ENCODE measurements at regions not wholly inside any gene's neighbourhood (a gene's known extent, or its start where the extent isn't known, plus 50 kb on each side); places are given as distances from the start of the nearest gene placed in this dataset.

- H3K4me3 ChIP-seq (ENCODE audit: low read depth, poor library complexity, severe bottlenecking), result no peak overlapping the region
- peak in 1 of 2 donors; percentile 51 for DNase-seq (ENCODE audit: low spot score in 2 of 2)
- intact Hi-C loops (cut with DNase I; ENCODE audit: low total_unique reads), result no loop called here
- TF ChIP-seq, protein P1, sequence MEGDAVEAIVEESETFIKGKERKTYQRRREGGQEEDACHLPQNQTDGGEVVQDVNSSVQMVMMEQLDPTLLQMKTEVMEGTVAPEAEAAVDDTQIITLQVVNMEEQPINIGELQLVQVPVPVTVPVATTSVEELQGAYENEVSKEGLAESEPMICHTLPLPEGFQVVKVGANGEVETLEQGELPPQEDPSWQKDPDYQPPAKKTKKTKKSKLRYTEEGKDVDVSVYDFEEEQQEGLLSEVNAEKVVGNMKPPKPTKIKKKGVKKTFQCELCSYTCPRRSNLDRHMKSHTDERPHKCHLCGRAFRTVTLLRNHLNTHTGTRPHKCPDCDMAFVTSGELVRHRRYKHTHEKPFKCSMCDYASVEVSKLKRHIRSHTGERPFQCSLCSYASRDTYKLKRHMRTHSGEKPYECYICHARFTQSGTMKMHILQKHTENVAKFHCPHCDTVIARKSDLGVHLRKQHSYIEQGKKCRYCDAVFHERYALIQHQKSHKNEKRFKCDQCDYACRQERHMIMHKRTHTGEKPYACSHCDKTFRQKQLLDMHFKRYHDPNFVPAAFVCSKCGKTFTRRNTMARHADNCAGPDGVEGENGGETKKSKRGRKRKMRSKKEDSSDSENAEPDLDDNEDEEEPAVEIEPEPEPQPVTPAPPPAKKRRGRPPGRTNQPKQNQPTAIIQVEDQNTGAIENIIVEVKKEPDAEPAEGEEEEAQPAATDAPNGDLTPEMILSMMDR (IDR thresholded peaks at IDR 0.05), result no peak
- TF ChIP-seq POLR2A (IDR thresholded peaks at IDR 0.05), result no peak
- WGBS, 2 donors, result 41 to 47% methylated on average over 3 of the region's 3 CpGs
Observed at GRCh38 chr3:30455840-30456239, 150.6 kb upstream of the TGFBR2 start.

DNA sequence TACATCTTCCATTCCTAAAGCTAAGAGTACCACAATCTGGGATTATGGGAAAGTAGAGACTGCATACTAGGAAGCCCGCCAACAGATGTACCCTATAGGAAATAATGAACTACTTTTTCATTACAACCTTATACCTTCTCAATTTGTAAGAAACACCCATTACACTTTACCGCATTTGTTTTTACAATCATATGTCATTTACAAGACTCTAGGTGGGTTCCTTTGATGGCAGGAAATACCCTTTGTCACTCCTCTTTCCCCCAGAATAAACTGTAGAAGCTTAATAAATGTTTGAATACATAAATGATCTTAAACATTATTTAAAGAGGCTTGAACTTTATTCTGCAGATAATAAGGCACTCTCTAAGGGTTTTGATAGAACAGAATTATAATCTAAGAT lies 150.1 kb upstream of the TGFBR2 start:
- H3K4me3 ChIP-seq (ENCODE audit: low read depth, poor library complexity, severe bottlenecking), result no peak overlapping the region
- intact Hi-C loops (cut with DNase I; ENCODE audit: low total_unique reads), result no loop called here
- TF ChIP-seq, protein P1 (IDR thresholded peaks at IDR 0.05), result no peak
- no peak for TF ChIP-seq POLR2A (IDR thresholded peaks at IDR 0.05)
- DNase-seq (ENCODE audit: low spot score in 2 of 2), result no peak
- WGBS, 2 donors, result 93% methylated on average over 2 of the region's 2 CpGs

DNA sequence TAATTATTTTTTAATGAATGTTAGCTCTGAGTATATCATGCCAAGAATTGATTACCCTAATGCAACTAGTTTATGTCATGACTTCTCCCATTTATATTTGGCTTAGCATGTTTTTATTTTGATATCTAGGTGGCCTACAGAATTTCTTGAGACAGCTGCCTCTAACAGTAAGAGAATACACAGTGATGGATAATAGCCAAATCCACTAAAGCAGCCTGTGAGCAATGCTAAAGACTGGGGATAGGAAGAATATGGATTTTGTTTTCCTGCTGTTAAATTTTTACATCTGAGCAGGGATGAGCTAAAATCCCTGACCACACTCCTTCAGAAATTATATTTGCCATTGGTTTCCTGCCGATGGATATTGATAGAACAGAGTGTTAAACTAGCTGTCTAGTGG lies 149.3 kb upstream of the TGFBR2 start:
- no peak overlapping the region for H3K4me3 ChIP-seq (ENCODE audit: low read depth, poor library complexity, severe bottlenecking)
- DNase-seq (ENCODE audit: low spot score in 2 of 2), result no peak
- WGBS, 2 donors, result 89 to 95% methylated on average over 1 of the region's 1 CpG
- intact Hi-C loops (cut with DNase I; ENCODE audit: low total_unique reads), result no loop called here
- no peak for TF ChIP-seq POLR2A (IDR thresholded peaks at IDR 0.05)
- TF ChIP-seq, protein P1 (IDR thresholded peaks at IDR 0.05), result no peak

DNA sequence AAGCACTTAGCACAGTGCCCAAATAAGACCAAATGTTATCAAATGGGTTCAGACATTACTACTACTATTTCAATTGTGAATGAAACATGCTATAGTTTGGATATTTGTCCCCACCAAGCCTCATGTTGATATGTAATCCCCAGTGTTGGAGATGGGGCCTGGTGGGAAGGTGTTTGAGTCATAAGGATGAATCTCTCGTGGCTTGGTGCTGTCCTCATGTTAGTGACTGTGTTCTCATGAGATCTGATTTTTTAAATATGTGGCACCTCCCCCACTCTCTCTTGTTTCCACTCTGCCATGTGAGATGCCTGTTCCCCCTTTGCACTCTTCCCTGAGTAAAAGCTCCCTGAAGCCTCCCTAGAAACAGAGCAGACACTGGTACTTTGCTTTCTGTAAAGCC lies 148.7 kb upstream of the TGFBR2 start:
- no peak for DNase-seq (ENCODE audit: low spot score in 2 of 2)
- WGBS, 2 donors, result 88 to 89% methylated on average over 1 of the region's 1 CpG
- intact Hi-C loops (cut with DNase I; ENCODE audit: low total_unique reads), result no loop called here
- H3K4me3 ChIP-seq (ENCODE audit: low read depth, poor library complexity, severe bottlenecking), result no peak overlapping the region
- TF ChIP-seq, protein P1 (IDR thresholded peaks at IDR 0.05), result no peak
- TF ChIP-seq POLR2A (IDR thresholded peaks at IDR 0.05), result no peak

DNA sequence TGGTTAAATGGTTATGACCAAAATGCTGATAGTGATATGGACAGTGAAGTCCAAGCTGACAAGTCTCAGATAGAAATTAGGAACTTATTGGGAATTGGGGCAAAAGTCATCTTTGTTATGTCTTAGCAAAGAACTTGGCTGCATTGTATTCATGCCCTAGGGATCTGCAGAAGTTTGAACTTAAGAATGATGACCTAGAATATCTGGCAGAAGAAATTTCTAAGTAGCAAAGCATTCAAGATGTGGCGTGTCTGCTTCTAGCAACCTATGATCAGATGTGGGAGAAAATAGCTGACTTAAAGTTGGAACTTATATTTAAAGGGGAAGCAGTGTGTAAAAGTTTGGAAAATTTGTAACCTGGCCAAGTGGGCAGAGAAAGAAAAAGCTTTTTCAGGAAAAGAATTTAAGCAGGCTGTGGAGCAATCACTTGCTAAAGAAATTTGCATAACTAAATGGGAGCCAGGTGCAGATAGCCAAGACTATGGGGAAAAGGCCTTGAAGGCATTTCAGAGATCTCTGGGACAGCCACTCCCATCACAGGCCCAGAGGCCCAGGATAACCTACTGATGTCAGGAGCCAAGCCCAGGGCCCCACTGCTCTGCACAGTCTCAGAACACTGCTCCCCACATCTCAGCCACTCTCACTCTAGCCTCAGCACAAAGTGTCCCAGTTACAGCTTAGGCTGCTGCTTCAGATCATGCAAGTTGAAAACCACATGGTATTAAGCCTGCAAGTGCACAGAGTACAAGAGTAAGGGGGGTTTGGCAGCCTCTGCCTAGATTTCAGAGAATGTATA lies 147.8 kb upstream of the TGFBR2 start:
- intact Hi-C loops (cut with DNase I; ENCODE audit: low total_unique reads), result no loop called here
- H3K4me3 ChIP-seq (ENCODE audit: low read depth, poor library complexity, severe bottlenecking), result no peak overlapping the region
- WGBS, 2 donors, result 33 to 51% methylated on average over 1 of the region's 1 CpG
- TF ChIP-seq, protein P1 (IDR thresholded peaks at IDR 0.05), result no peak
- no peak for TF ChIP-seq POLR2A (IDR thresholded peaks at IDR 0.05)
- DNase-seq (ENCODE audit: low spot score in 2 of 2), result no peak

DNA sequence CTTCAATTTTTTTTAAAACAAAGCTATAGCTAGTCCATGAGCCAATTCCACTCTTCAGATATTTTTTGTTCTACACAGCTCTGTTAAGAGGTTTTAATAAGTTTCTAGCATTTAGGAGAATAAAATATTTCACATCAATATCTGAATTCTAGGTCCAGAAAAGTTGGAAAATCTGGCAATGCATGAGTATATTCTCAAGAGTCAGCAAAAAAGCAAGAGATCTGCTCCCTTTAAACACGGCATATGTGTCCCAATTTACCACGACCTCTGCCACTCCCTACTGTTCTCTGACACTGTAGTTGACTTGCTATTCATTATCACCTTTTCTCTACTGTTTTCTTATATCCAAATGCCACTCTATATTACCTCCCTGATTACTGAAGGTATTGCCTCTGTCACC lies 145.1 kb upstream of the TGFBR2 start:
- H3K4me3 ChIP-seq (ENCODE audit: low read depth, poor library complexity, severe bottlenecking), result no peak overlapping the region
- no peak for DNase-seq (ENCODE audit: low spot score in 2 of 2)
- intact Hi-C loops (cut with DNase I; ENCODE audit: low total_unique reads), result no loop called here
- TF ChIP-seq, protein P1 (IDR thresholded peaks at IDR 0.05), result no peak
- TF ChIP-seq POLR2A (IDR thresholded peaks at IDR 0.05), result no peak
- WGBS, 2 donors, result 80 to 91% methylated on average over 2 of the region's 2 CpGs
